Esophagus muscularis mucosa (tissue), 4 donors: ENCODE measurements at regions not wholly inside any gene's neighbourhood (a gene's known extent, or its start where the extent isn't known, plus 50 kb on each side); places are given as distances from the start of the nearest gene placed in this dataset.
A peak's percentile ranks its signal among the peaks of the same experiment; 100 is the strongest.
"Not testable (repeated sequence)": the region's sequence is repeated elsewhere in the genome, so short reads cannot be mapped to it uniquely, and the experiment has no call there.

ENCODE experiments used
- DNase-seq: peaks from one replicate; pipeline ENCODE4 v3.0.0-alpha.2; 2017; ENCODE audit errors: extremely low spot score
- H3K27ac ChIP-seq, 4 donors: fragments of 200-600 bp; sonication (generic); replicated peaks in 1 of 4; 1 replicate in 3 of 4; 2 replicates in 1 of 4; pipeline ENCODE4 v1.5.1; 2016 to 2019; ENCODE audit warnings: mild to moderate bottlenecking in 1 of 4
- H3K27me3 ChIP-seq, 4 donors: fragments of 200-600 bp; sonication (generic); one replicate each; pipeline versions ENCODE4 v1.5.1 to v1.6.0; 2016 to 2019
- H3K36me3 ChIP-seq, 4 donors: fragments of 200-600 bp; sonication (generic); one replicate each; pipeline ENCODE4 v1.5.1; 2016 to 2019
- H3K4me1 ChIP-seq, 4 donors: fragments of 200-600 bp; sonication (generic); one replicate each; pipeline ENCODE4 v1.5.1; 2016 to 2019
- H3K4me3 ChIP-seq, 4 donors: fragments of 200-600 bp; sonication (generic); 1 replicate in 2 of 4; 2 replicates in 2 of 4; pipeline ENCODE4 v1.5.1; 2016 to 2019; ENCODE audit warnings: mild to moderate bottlenecking in 4 of 4, moderate library complexity in 1 of 4
- H3K9me3 ChIP-seq, 4 donors: fragments of 200-600 bp; sonication (generic); 1 replicate in 3 of 4; 2 replicates in 1 of 4; pipeline ENCODE4 v1.5.1; 2016 to 2019
- EP300 ChIP-seq: sonication (generic); formaldehyde crosslinking; IDR thresholded peaks from one replicate; pipeline ENCODE4 v1.6.1; 2017; ENCODE audit warnings: antibody characterized with exemption
- POLR2A ChIP-seq: fragments of 450-650 bp; IDR thresholded peaks from one replicate; pipeline ENCODE4 v1.6.1; 2017; ENCODE audit warnings: antibody characterized with exemption, moderate library complexity, mild to moderate bottlenecking, low read depth
- POLR2AphosphoS5 ChIP-seq, 2 donors: sonication (generic); formaldehyde crosslinking; IDR thresholded peaks; one replicate each; pipeline ENCODE4 v1.6.1; 2017; ENCODE audit warnings: antibody characterized with exemption in 2 of 2
- WGBS: methylation state at CpG from one replicate; pipeline ENCODE4 v1.1.5; 2018; 5-methylcytosine and 5-hydroxymethylcytosine counted together
- intact Hi-C: fragments of 100-400 bp; cut with DNase I; formaldehyde crosslinking; loops from one replicate; pipeline ENCODE4 v1.15.1; 2023
- TF ChIP-seq, protein P1 (sequence below), 3 experiments: fragments of 200-600 bp in 2 of 3; fragments of 450-650 bp in 1 of 3; sonication (generic) in 2 of 3; IDR thresholded peaks; one replicate each; pipeline ENCODE4 v1.5.1; 2017 to 2019; ENCODE audit warnings: antibody characterized with exemption in 3 of 3, mild to moderate bottlenecking in 2 of 3, moderate library complexity in 1 of 3

GRCh38 chr1:47596328-47596727 is 158.5 kb downstream of the FOXD2 start:
- Histone ChIP-seq H3K9me3 (peaks cover 0 to 26% (median 15%) of the 10 kb centered on the region in 4 donors), H3K4me1 (peaks cover 6 to 12% (median 11%) of the 10 kb centered on the region in 4 donors), H3K27ac (no peak overlapping the region), H3K36me3 (no peaks in the 10 kb centered on the region), H3K27me3 (peaks cover 0 to 59% (median 6%) of the 10 kb centered on the region in 4 donors), H3K4me3 (no peak overlapping the region)
- DNase-seq = peak; percentile 47
- intact Hi-C loops = no loop called here
- 90% methylated on average over 3 of the region's 3 CpGs for WGBS
- TF ChIP-seq POLR2AphosphoS5 (IDR thresholded peaks at IDR 0.05) (no peak), EP300 (no peak), POLR2A (no peak)
- TF ChIP-seq, protein P1, sequence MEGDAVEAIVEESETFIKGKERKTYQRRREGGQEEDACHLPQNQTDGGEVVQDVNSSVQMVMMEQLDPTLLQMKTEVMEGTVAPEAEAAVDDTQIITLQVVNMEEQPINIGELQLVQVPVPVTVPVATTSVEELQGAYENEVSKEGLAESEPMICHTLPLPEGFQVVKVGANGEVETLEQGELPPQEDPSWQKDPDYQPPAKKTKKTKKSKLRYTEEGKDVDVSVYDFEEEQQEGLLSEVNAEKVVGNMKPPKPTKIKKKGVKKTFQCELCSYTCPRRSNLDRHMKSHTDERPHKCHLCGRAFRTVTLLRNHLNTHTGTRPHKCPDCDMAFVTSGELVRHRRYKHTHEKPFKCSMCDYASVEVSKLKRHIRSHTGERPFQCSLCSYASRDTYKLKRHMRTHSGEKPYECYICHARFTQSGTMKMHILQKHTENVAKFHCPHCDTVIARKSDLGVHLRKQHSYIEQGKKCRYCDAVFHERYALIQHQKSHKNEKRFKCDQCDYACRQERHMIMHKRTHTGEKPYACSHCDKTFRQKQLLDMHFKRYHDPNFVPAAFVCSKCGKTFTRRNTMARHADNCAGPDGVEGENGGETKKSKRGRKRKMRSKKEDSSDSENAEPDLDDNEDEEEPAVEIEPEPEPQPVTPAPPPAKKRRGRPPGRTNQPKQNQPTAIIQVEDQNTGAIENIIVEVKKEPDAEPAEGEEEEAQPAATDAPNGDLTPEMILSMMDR (IDR thresholded peaks at IDR 0.05) = no peak

DNA sequence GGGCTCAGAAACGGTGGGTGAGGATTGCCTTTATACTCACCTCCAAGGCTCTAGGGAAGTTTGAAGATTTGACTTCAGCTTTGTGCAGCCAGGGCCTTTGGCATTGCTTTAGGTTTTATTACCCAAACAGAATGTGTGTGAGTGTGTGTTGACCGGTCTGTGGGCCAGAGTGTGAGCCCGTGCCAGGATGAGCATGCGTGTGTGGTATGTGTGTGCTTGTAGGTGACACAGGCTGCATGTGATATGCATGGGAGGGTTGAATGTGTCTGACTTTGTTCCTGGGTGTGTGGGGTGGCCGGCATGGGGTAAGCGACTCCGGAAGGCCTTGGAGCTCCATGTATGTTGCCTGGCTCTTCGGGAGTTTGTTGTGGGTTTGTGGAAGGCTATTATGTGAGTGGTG is 160.5 kb downstream of the FOXD2 start:
- 71% methylated on average over 7 of the region's 8 CpGs for WGBS
- intact Hi-C loops = no loop called here
- peak; percentile 80 for DNase-seq
- Histone ChIP-seq H3K9me3 (peaks cover 0 to 46% (median 30%) of the 10 kb centered on the region in 4 donors), H3K36me3 (no peaks in the 10 kb centered on the region), H3K27ac (no peak overlapping the region), H3K27me3 (peaks cover 0 to 42% (median 5%) of the 10 kb centered on the region in 4 donors), H3K4me3 (no peak overlapping the region), H3K4me1 (peaks cover 2 to 6% (median 4%) of the 10 kb centered on the region in 4 donors)
- TF ChIP-seq POLR2A = no peak
- TF ChIP-seq, protein P1 (IDR thresholded peaks at IDR 0.05) = no peak
- TF ChIP-seq EP300 = no peak
- no peak for TF ChIP-seq POLR2AphosphoS5 (IDR thresholded peaks at IDR 0.05)

DNA sequence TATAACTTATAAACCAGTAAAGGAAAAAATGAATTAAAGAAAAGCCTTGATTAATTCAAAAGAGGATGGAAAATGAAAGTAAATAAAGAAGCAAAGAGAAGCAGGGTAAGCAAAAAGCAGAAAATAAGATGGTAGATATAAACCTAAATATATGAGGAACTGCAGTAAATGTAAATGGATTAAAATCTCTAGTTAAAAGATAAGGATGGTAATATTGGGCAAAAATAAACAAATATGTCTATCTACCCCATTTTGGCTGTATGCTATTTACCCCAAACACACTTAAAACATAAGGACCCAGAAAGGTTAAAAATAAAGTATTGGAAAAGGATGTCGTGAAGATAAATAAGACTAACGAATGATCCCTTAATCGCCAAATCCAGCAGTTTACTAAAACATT is 161.9 kb downstream of the FOXD2 start:
- intact Hi-C loops = no loop called here
- Histone ChIP-seq H3K27ac (no peak overlapping the region), H3K4me1 (no peaks in the 10 kb centered on the region), H3K36me3 (no peaks in the 10 kb centered on the region), H3K9me3 (peaks cover 0 to 51% (median 30%) of the 10 kb centered on the region in 4 donors), H3K27me3 (peaks cover 0 to 28% (median 0%) of the 10 kb centered on the region in 4 donors), H3K4me3 (no peak overlapping the region)
- DNase-seq = no peak
- no peak for TF ChIP-seq POLR2AphosphoS5 (IDR thresholded peaks at IDR 0.05)
- TF ChIP-seq, protein P1 (IDR thresholded peaks at IDR 0.05) = no peak
- WGBS = 96% methylated on average over 3 of the region's 3 CpGs

- intact Hi-C loops, H3K27ac ChIP-seq, H3K4me1 ChIP-seq, H3K4me3 ChIP-seq, H3K36me3 ChIP-seq: not testable (repeated sequence)
- Histone ChIP-seq H3K27me3 (peaks cover 0 to 14% (median 0%) of the 10 kb centered on the region in 4 donors), H3K9me3 (peaks cover 0 to 65% (median 33%) of the 10 kb centered on the region in 4 donors)
- DNase-seq = peak; percentile 5
- 94% methylated on average over 10 of the region's 11 CpGs for WGBS
These were observed 164.6 kb downstream of the FOXD2 start for GRCh38 chr1:47602491-47602890.

DNA sequence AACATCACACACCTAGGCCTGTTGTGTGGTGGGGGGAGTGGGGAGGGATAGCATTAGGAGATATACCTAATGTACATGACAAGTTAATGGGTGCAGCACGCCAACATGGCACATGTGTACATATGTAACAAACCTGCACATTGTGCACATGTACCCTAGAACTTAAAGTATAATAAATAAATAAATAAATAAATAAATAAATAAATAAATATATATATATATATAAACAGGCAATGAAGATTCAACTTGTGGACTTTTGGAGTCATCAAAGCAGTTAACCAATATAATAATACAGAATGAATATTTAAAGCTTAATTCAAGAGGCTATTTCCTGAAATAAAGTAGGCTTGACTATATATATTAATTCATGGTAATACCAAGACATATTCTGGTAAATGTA is 167.0 kb downstream of the FOXD2 start:
- WGBS = 89% methylated on average over 1 of the region's 1 CpG
- intact Hi-C loops, H3K4me1 ChIP-seq, DNase-seq, H3K36me3 ChIP-seq, H3K27ac ChIP-seq, H3K4me3 ChIP-seq: not testable (repeated sequence)
- peaks cover 0 to 53% (median 27%) of the 10 kb centered on the region in 4 donors for H3K9me3 ChIP-seq
- H3K27me3 ChIP-seq = peaks cover 0 to 23% (median 0%) of the 10 kb centered on the region in 4 donors

GRCh38 chr1:47608296-47608875 is 170.5 kb downstream of the FOXD2 start:
- intact Hi-C loops = no loop called here
- H3K9me3 ChIP-seq = peaks cover 0 to 21% (median 9%) of the 10 kb centered on the region in 4 donors
- no peaks in the 10 kb centered on the region for H3K4me1 ChIP-seq
- H3K4me3 ChIP-seq = no peak overlapping the region
- H3K36me3 ChIP-seq = no peaks in the 10 kb centered on the region
- H3K27ac ChIP-seq = no peak overlapping the region
- DNase-seq = peak; percentile 55
- H3K27me3 ChIP-seq = peaks cover 0 to 17% (median 0%) of the 10 kb centered on the region in 4 donors
- no peak for TF ChIP-seq EP300
- WGBS = 93% methylated on average over 7 of the region's 7 CpGs
